GM12878 (cell line): ENCODE measurements at regions not wholly inside any gene's neighbourhood (a gene's known extent, or its start where the extent isn't known, plus 50 kb on each side); places are given as distances from the start of the nearest gene placed in this dataset.

Source experiments
- ATAC-seq: fragments of 200-7000 bp; cut with Tn5 transposase; 3 replicates; pipeline ENCODE4 v1.9.1; 2020; ENCODE audit warnings: mild to moderate bottlenecking, moderate library complexity
- BruUV-seq: library from RNA; stranded (reverse); fragments of 400-500 nt; replicated peaks from 2 replicates; lab custom pipeline; 2021; lab: Mats Ljungman, UMichigan
- CTCF ChIA-PET: fragments of 300-600 bp; sonication (Branson Sonifier 250); formaldehyde crosslinking; extraction: SDS; loops from one replicate; lab custom pipeline; 2021; ENCODE audit warnings: inconsistent platforms; lab: Yijun Ruan, JAX
- POLR2A ChIA-PET: fragments of 350-600 bp; formaldehyde crosslinking; extraction: SDS; loops from one replicate; lab custom pipeline; 2021; ENCODE audit warnings: inconsistent platforms; lab: Charles Lee
- RAD21 ChIA-PET: fragments of 300-600 bp; sonication (Branson Sonifier 250); formaldehyde crosslinking; loops from one replicate; lab custom pipeline; 2023; ENCODE audit warnings: antibody characterized with exemption; ENCODE audit not compliant: unreplicated experiment; lab: Charles Lee
- SMC1A ChIA-PET: fragments of 300-600 bp; sonication (Branson Sonifier 250); formaldehyde crosslinking; loops from one replicate; lab custom pipeline; 2023; ENCODE audit not compliant: unreplicated experiment, uncharacterized antibody; lab: Charles Lee
- DNase-seq: peaks from one replicate; pipeline ENCODE4 v3.0.0-alpha.2; 2011; ENCODE audit warnings: low read depth, low spot score
- FAIRE-seq: peaks from 3 replicates; lab custom pipeline; 2011; peaks lifted over from hg19 to GRCh38; lab: Jason Lieb, UNC
- H2AFZ ChIP-seq: 2 replicates; pipeline ENCODE4 v1.6.0; 2011; ENCODE audit warnings: low read depth, low read length, control low read depth; ENCODE audit not compliant: control insufficient read depth
- H3K27ac ChIP-seq: 2 replicates; pipeline ENCODE4 v1.5.1; 2011; ENCODE audit warnings: control low read depth; ENCODE audit not compliant: control insufficient read depth, insufficient read depth
- H3K27me3 ChIP-seq, 2 experiments: replicated peaks in 1 of 2; 2 replicates each; pipeline versions ENCODE4 v1.6.0 to v1.6.1; 2011; ENCODE audit warnings: low read length in 1 of 2; ENCODE audit not compliant: control insufficient read depth in 2 of 2, insufficient read depth in 2 of 2
- H3K36me3 ChIP-seq, 2 experiments: 2 replicates each; pipeline ENCODE4 v1.5.1; 2011; ENCODE audit warnings: low read length in 1 of 2; ENCODE audit not compliant: control insufficient read depth in 2 of 2, insufficient read depth in 2 of 2
- H3K4me1 ChIP-seq: 2 replicates; pipeline ENCODE4 v1.6.1; 2011; ENCODE audit warnings: mild to moderate bottlenecking, low read length, moderate library complexity, mixed read lengths; ENCODE audit not compliant: control insufficient read depth, insufficient read depth
- H3K4me2 ChIP-seq: 2 replicates; pipeline ENCODE4 v1.6.0; 2011; ENCODE audit warnings: control low read depth; ENCODE audit not compliant: control insufficient read depth, insufficient read depth
- H3K4me3 ChIP-seq: fragments of 200-600 bp; sonication (generic); 2 replicates; pipeline ENCODE4 v1.5.1; 2016
- H3K79me2 ChIP-seq: 2 replicates; pipeline ENCODE4 v1.6.0; 2011; ENCODE audit warnings: low read length; ENCODE audit not compliant: control insufficient read depth, insufficient read depth
- H3K9ac ChIP-seq: 2 replicates; pipeline ENCODE4 v1.8.0; 2011; ENCODE audit warnings: low read length, control low read depth, mixed read lengths; ENCODE audit not compliant: control insufficient read depth, insufficient read depth
- H3K9me3 ChIP-seq: replicated peaks from 3 replicates; pipeline ENCODE4 v1.5.1; 2011; ENCODE audit warnings: mild to moderate bottlenecking, low read length; ENCODE audit not compliant: control insufficient read depth, insufficient read depth
- H4K20me1 ChIP-seq: 2 replicates; pipeline ENCODE4 v1.6.0; 2011; ENCODE audit not compliant: control insufficient read depth, insufficient read depth
- CEBPB ChIP-seq, 2 experiments: fragments of 150-350 bp in 1 of 2; IDR thresholded peaks; 2 replicates each; pipeline ENCODE4 v1.6.1; 2012 to 2014; ENCODE audit warnings: low read depth in 2 of 2, low read length in 2 of 2, borderline replicate concordance in 1 of 2, inconsistent platforms in 1 of 2
- GABPA ChIP-seq: IDR thresholded peaks from 2 replicates; pipeline ENCODE4 v1.6.1; 2014; ENCODE audit warnings: antibody characterized with exemption, low read depth, mild to moderate bottlenecking, inconsistent platforms
- MTA2 ChIP-seq: fragments of 450-650 bp; IDR thresholded peaks from 2 replicates; pipeline ENCODE4 v1.6.1; 2016; ENCODE audit warnings: low read depth, mild to moderate bottlenecking, moderate library complexity
- MTA3 ChIP-seq: IDR thresholded peaks from 2 replicates; pipeline ENCODE4 v1.6.1; 2012; ENCODE audit warnings: low read length, inconsistent platforms, borderline replicate concordance
- RCOR1 ChIP-seq: conservative IDR thresholded peaks from 2 replicates; pipeline ENCODE4 v1.6.1; 2012; ENCODE audit warnings: low read depth, low read length, improper control_type of control experiment
- SREBF2 ChIP-seq: IDR thresholded peaks from 2 replicates; pipeline ENCODE4 v1.6.1; 2012; ENCODE audit warnings: mild to moderate bottlenecking, low read length
- ZNF622 ChIP-seq: fragments of 450-650 bp; IDR thresholded peaks from 2 replicates; pipeline ENCODE4 v1.6.1; 2017; ENCODE audit warnings: mild to moderate bottlenecking, inconsistent platforms
- ZZZ3 ChIP-seq: IDR thresholded peaks from 2 replicates; pipeline ENCODE4 v1.6.1; 2011; ENCODE audit warnings: low read depth; ENCODE audit not compliant: control insufficient read depth, insufficient read length
- WGBS: methylation state at CpG from one replicate; pipeline ENCODE4 v1.1.6; 2016; ENCODE audit warnings: low lambda C conversion rate; ENCODE audit not compliant: insufficient replicate concordance, insufficient coverage; ENCODE audit errors: missing lambda C conversion rate; 5-methylcytosine and 5-hydroxymethylcytosine counted together
- in situ Hi-C: fragments of 300-500 bp; cut with MboI; formaldehyde crosslinking; loops from 9 replicates; pipeline ENCODE4 v1.14.3; 2018; ENCODE audit warnings: mixed read lengths
- intact Hi-C: fragments of 100-400 bp; cut with micrococcal nuclease; formaldehyde crosslinking; loops from one replicate; pipeline ENCODE4 v1.14.2; 2022; ENCODE audit not compliant: unreplicated experiment
- TF ChIP-seq, protein P1 (sequence below): IDR thresholded peaks from 2 replicates; pipeline ENCODE4 v1.6.1; 2012; ENCODE audit warnings: improper control_type of control experiment, low read depth, low read length; ENCODE audit not compliant: insufficient replicate concordance
- TF ChIP-seq, protein P2 (sequence below): IDR thresholded peaks from 2 replicates; pipeline ENCODE4 v1.6.1; 2012; ENCODE audit warnings: low read depth, low read length, improper control_type of control experiment
- TF ChIP-seq, protein P3 (sequence below): fragments of 450-650 bp; conservative IDR thresholded peaks from 2 replicates; pipeline ENCODE4 v1.6.1; 2017; ENCODE audit warnings: mild to moderate bottlenecking, moderate library complexity
- TF ChIP-seq, protein P4 (sequence below), 3 experiments: IDR thresholded peaks in 2 of 3; conservative IDR thresholded peaks in 1 of 3; 2 replicates each; pipeline ENCODE4 v1.5.1; 2011; ENCODE audit warnings: low read depth in 3 of 3, low read length in 3 of 3, mild to moderate bottlenecking in 3 of 3, control low read depth in 2 of 3, moderate library complexity in 2 of 3, inconsistent platforms in 1 of 3, mixed read lengths in 1 of 3; ENCODE audit not compliant: control insufficient read depth in 2 of 3, insufficient read depth in 1 of 3; ENCODE audit errors: extremely low read depth in 1 of 3

DNA sequence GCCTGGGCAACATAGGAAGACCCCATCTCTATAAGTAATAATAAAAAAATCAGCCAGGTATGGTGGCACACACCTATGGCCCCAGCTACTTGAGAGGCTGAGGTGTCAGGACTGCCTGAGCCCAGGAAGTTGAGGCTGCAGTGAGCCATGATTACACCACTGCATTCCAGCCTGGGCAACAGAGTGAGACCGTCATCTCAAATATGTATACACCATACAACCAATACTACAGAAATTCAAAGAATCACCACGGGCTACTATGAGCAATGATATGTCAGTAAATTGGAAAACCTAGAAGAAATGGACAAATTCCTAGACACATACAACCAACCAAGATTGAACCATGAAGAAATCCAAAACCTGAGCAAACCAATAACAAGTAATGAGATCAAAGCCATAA lies 60.3 kb upstream of the ZC3HAV1 start (continued):
- TF ChIP-seq, protein P1, sequence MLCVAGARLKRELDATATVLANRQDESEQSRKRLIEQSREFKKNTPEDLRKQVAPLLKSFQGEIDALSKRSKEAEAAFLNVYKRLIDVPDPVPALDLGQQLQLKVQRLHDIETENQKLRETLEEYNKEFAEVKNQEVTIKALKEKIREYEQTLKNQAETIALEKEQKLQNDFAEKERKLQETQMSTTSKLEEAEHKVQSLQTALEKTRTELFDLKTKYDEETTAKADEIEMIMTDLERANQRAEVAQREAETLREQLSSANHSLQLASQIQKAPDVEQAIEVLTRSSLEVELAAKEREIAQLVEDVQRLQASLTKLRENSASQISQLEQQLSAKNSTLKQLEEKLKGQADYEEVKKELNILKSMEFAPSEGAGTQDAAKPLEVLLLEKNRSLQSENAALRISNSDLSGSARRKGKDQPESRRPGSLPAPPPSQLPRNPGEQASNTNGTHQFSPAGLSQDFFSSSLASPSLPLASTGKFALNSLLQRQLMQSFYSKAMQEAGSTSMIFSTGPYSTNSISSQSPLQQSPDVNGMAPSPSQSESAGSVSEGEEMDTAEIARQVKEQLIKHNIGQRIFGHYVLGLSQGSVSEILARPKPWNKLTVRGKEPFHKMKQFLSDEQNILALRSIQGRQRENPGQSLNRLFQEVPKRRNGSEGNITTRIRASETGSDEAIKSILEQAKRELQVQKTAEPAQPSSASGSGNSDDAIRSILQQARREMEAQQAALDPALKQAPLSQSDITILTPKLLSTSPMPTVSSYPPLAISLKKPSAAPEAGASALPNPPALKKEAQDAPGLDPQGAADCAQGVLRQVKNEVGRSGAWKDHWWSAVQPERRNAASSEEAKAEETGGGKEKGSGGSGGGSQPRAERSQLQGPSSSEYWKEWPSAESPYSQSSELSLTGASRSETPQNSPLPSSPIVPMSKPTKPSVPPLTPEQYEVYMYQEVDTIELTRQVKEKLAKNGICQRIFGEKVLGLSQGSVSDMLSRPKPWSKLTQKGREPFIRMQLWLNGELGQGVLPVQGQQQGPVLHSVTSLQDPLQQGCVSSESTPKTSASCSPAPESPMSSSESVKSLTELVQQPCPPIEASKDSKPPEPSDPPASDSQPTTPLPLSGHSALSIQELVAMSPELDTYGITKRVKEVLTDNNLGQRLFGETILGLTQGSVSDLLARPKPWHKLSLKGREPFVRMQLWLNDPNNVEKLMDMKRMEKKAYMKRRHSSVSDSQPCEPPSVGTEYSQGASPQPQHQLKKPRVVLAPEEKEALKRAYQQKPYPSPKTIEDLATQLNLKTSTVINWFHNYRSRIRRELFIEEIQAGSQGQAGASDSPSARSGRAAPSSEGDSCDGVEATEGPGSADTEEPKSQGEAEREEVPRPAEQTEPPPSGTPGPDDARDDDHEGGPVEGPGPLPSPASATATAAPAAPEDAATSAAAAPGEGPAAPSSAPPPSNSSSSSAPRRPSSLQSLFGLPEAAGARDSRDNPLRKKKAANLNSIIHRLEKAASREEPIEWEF, result no peak

DNA sequence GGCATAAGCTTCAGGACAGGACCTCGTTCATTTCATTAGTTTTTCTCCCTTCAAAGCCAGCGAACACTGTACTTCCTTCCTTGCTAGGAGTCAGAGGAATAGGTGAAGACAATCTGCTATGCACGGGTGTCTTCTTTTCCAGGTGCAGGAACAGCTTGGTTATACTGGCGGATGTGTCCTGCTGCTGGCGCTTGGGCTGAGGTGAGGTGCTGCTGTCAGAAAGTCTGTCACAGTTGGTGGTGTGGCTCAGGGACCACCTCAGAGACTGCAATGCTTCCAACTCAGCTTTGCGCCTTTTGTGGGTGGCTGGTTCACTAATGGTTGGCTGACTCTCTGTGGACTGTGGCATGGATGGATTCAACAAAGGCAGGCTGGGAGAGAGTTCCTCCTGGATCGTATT lies 58.3 kb upstream of the UBN2 start:
- in situ Hi-C loops, result no loop called here
- DNase-seq, result no peak
- H3K4me2 ChIP-seq, result no peak overlapping the region
- FAIRE-seq, result no peak
- no peak overlapping the region for H3K4me3 ChIP-seq
- no peaks in the 10 kb centered on the region for H3K27me3 ChIP-seq
- ATAC-seq, result no peak
- no peak overlapping the region for H3K9ac ChIP-seq
- no peak overlapping the region for H3K27ac ChIP-seq
- POLR2A ChIA-PET, result no interaction called here
- CTCF ChIA-PET, result no interaction called here
- no peaks in the 10 kb centered on the region for H4K20me1 ChIP-seq
- intact Hi-C loops, result no loop called here
- no peaks in the 10 kb centered on the region for H3K4me1 ChIP-seq
- H3K9me3 ChIP-seq, result no peaks in the 10 kb centered on the region
- WGBS, result 88% methylated on average over 7 of the region's 7 CpGs
- H3K79me2 ChIP-seq, result no peaks in the 10 kb centered on the region
- no peaks in the 10 kb centered on the region for H3K36me3 ChIP-seq
- SMC1A ChIA-PET, result no interaction called here
- BruUV-seq, result no TSS peak
- no peak overlapping the region for H2AFZ ChIP-seq
- RAD21 ChIA-PET, result no interaction called here
- TF ChIP-seq ZZZ3 (no peak), SREBF2 (no peak), ZNF622 (no peak), MTA3 (no peak), GABPA (no peak), CEBPB (IDR thresholded peaks at IDR 0.05; ENCODE audit: borderline replicate concordance in 1 of 2, low read depth in 2 of 2, low read length in 2 of 2) (no peak), RCOR1 (no peak), MTA2 (no peak)
- TF ChIP-seq, protein P2, sequence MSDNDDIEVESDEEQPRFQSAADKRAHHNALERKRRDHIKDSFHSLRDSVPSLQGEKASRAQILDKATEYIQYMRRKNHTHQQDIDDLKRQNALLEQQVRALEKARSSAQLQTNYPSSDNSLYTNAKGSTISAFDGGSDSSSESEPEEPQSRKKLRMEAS, result no peak
- TF ChIP-seq, protein P3, sequence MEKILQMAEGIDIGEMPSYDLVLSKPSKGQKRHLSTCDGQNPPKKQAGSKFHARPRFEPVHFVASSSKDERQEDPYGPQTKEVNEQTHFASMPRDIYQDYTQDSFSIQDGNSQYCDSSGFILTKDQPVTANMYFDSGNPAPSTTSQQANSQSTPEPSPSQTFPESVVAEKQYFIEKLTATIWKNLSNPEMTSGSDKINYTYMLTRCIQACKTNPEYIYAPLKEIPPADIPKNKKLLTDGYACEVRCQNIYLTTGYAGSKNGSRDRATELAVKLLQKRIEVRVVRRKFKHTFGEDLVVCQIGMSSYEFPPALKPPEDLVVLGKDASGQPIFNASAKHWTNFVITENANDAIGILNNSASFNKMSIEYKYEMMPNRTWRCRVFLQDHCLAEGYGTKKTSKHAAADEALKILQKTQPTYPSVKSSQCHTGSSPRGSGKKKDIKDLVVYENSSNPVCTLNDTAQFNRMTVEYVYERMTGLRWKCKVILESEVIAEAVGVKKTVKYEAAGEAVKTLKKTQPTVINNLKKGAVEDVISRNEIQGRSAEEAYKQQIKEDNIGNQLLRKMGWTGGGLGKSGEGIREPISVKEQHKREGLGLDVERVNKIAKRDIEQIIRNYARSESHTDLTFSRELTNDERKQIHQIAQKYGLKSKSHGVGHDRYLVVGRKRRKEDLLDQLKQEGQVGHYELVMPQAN, result no peak
- TF ChIP-seq, protein P4, sequence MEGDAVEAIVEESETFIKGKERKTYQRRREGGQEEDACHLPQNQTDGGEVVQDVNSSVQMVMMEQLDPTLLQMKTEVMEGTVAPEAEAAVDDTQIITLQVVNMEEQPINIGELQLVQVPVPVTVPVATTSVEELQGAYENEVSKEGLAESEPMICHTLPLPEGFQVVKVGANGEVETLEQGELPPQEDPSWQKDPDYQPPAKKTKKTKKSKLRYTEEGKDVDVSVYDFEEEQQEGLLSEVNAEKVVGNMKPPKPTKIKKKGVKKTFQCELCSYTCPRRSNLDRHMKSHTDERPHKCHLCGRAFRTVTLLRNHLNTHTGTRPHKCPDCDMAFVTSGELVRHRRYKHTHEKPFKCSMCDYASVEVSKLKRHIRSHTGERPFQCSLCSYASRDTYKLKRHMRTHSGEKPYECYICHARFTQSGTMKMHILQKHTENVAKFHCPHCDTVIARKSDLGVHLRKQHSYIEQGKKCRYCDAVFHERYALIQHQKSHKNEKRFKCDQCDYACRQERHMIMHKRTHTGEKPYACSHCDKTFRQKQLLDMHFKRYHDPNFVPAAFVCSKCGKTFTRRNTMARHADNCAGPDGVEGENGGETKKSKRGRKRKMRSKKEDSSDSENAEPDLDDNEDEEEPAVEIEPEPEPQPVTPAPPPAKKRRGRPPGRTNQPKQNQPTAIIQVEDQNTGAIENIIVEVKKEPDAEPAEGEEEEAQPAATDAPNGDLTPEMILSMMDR (IDR thresholded peaks at IDR 0.05 in 2 of 3, conservative IDR thresholded peaks at IDR 0.05 in 1 of 3; ENCODE audit: control insufficient read depth in 2 of 3, extremely low read depth in 1 of 3, insufficient read depth in 1 of 3, low read depth in 3 of 3, low read length in 3 of 3), result no peak
